Right atrium auricular region (tissue), 2 donors: ENCODE measurements at regions not wholly inside any gene's neighbourhood (a gene's known extent, or its start where the extent isn't known, plus 50 kb on each side); places are given as distances from the start of the nearest gene placed in this dataset.
"Not testable (repeated sequence)": the region's sequence is repeated elsewhere in the genome, so short reads cannot be mapped to it uniquely, and the experiment has no call there.

Source experiments
- DNase-seq: peaks from one replicate; pipeline ENCODE4 v3.0.0-alpha.2; 2019; ENCODE audit warnings: low spot score
- H3K27ac ChIP-seq, 2 donors: fragments of 200-600 bp; sonication (generic); 1 replicate in 1 of 2; 2 replicates in 1 of 2; pipeline ENCODE4 v1.5.1; 2016 to 2019
- H3K27me3 ChIP-seq, 2 donors: fragments of 200-600 bp; sonication (generic); one replicate each; pipeline versions ENCODE4 v1.5.1 to v1.6.0; 2017 to 2019
- H3K36me3 ChIP-seq: fragments of 200-600 bp; sonication (generic); one replicate; pipeline ENCODE4 v1.5.1; 2016
- H3K4me1 ChIP-seq, 2 donors: fragments of 200-600 bp; sonication (generic); one replicate each; pipeline versions ENCODE4 v1.5.1 to v1.6.0; 2017 to 2019
- H3K4me3 ChIP-seq, 2 donors: fragments of 200-600 bp; sonication (generic); 1 replicate in 1 of 2; 2 replicates in 1 of 2; pipeline ENCODE4 v1.5.1; 2017 to 2019; ENCODE audit warnings: mild to moderate bottlenecking in 1 of 2, moderate library complexity in 1 of 2
- H3K9me3 ChIP-seq, 2 donors: fragments of 200-600 bp; sonication (generic); one replicate each; pipeline ENCODE4 v1.5.1; 2019
- TF ChIP-seq, protein P1 (sequence below), 2 donors: fragments of 200-600 bp; sonication (generic); IDR thresholded peaks; one replicate each; pipeline ENCODE4 v1.5.1; 2019; ENCODE audit warnings: antibody characterized with exemption in 2 of 2

DNA sequence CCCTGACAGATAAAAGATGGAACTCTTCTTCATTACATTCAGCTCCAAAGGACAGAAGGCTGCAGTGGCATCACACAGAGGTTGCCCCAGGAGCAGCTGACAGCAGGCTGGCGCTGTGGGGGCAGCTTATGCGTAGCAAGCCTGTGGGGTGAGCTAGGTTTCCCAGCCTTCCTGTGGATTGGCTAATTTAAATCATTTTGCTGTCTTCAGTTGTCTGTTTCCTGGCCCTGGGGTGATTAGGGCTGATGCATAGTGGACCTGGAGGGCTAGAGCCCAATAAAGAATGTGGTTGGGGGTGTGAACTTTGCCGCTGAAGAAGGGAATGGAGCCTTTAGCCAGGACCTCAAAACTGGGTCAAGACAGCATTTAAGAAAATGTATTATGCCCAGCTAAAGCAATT, 1038.0 kb downstream of the SOCS6 start:
- no peaks in the 10 kb centered on the region for H3K36me3 ChIP-seq
- no peak overlapping the region for H3K27ac ChIP-seq
- DNase-seq: no peak
- TF ChIP-seq, protein P1, sequence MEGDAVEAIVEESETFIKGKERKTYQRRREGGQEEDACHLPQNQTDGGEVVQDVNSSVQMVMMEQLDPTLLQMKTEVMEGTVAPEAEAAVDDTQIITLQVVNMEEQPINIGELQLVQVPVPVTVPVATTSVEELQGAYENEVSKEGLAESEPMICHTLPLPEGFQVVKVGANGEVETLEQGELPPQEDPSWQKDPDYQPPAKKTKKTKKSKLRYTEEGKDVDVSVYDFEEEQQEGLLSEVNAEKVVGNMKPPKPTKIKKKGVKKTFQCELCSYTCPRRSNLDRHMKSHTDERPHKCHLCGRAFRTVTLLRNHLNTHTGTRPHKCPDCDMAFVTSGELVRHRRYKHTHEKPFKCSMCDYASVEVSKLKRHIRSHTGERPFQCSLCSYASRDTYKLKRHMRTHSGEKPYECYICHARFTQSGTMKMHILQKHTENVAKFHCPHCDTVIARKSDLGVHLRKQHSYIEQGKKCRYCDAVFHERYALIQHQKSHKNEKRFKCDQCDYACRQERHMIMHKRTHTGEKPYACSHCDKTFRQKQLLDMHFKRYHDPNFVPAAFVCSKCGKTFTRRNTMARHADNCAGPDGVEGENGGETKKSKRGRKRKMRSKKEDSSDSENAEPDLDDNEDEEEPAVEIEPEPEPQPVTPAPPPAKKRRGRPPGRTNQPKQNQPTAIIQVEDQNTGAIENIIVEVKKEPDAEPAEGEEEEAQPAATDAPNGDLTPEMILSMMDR (IDR thresholded peaks at IDR 0.05): no peak
- no peaks in the 10 kb centered on the region for H3K4me1 ChIP-seq
- no peaks in the 10 kb centered on the region for H3K27me3 ChIP-seq
- H3K4me3 ChIP-seq: no peak overlapping the region
- no peaks in the 10 kb centered on the region for H3K9me3 ChIP-seq

DNA sequence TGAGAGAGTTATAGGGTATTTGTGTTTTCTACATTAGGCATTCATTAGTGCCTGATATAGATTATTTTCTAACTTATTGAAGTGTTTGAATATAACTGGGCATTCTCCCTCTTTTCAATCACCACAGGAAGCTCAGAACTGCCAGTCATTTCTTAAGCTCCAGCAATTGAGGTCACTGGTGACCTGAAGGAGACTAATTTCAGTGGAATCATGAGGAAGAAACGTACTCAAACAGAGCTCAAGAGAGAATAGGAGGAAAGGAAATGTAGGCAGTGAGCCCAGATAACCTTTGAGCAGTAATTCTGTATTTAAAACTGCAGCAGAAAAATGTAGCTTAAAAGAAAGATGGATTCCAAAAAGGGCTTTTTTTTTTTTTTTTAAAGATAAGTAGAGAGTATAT, 1035.5 kb downstream of the SOCS6 start:
- DNase-seq: no peak
- Histone ChIP-seq H3K27me3 (no peaks in the 10 kb centered on the region), H3K4me3 (no peak overlapping the region), H3K27ac (no peak overlapping the region), H3K9me3 (no peaks in the 10 kb centered on the region), H3K36me3 (no peaks in the 10 kb centered on the region), H3K4me1 (no peaks in the 10 kb centered on the region)
- TF ChIP-seq, protein P1 (IDR thresholded peaks at IDR 0.05): no peak

- no peaks in the 10 kb centered on the region for H3K27me3 ChIP-seq
- no peak overlapping the region for H3K27ac ChIP-seq
- H3K9me3 ChIP-seq: no peaks in the 10 kb centered on the region
- no peak for DNase-seq
- no peaks in the 10 kb centered on the region for H3K36me3 ChIP-seq
- no peak overlapping the region for H3K4me3 ChIP-seq
- TF ChIP-seq, protein P1 (IDR thresholded peaks at IDR 0.05): no peak
- H3K4me1 ChIP-seq: no peaks in the 10 kb centered on the region
Observed at GRCh38 chr18:71322201-71322600, 1033.4 kb downstream of the SOCS6 start.

GRCh38 chr18:71321319-71321718, 1032.5 kb downstream of the SOCS6 start:
- Histone ChIP-seq H3K4me3 (no peak overlapping the region), H3K9me3 (no peaks in the 10 kb centered on the region), H3K36me3 (no peaks in the 10 kb centered on the region), H3K4me1 (no peaks in the 10 kb centered on the region), H3K27ac (no peak overlapping the region), H3K27me3 (no peaks in the 10 kb centered on the region)
- TF ChIP-seq, protein P1 (IDR thresholded peaks at IDR 0.05): no peak
- DNase-seq: no peak

- H3K9me3 ChIP-seq: no peaks in the 10 kb centered on the region
- TF ChIP-seq, protein P1 (IDR thresholded peaks at IDR 0.05): no peak
- H3K4me1 ChIP-seq: no peaks in the 10 kb centered on the region
- no peak overlapping the region for H3K4me3 ChIP-seq
- no peak for DNase-seq
- H3K27me3 ChIP-seq: no peaks in the 10 kb centered on the region
- H3K36me3 ChIP-seq: no peaks in the 10 kb centered on the region
- no peak overlapping the region for H3K27ac ChIP-seq
Observed at GRCh38 chr18:71304856-71305255, 1016.0 kb downstream of the SOCS6 start.

DNA sequence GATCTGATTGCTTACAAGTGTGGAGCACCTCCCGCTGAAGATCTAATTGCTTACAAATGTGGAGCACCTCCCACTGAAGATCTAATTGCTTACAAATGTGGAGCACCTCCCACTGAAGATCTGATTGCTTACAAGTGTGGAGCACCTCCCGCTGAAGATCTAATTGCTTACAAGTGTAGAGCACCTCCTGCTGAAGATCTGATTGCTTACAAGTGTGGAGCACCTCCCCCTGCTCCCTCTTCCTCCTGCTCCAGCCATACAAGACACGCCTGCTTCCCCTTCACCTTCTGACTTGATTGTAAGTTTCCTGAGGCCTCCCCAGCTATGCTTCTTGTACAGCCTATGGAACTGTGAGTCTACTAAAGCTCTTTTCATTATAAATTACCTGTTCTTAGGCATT, 1014.9 kb downstream of the SOCS6 start:
- not testable (repeated sequence) for DNase-seq, H3K4me3 ChIP-seq, H3K9me3 ChIP-seq, H3K4me1 ChIP-seq, H3K36me3 ChIP-seq, H3K27ac ChIP-seq, H3K27me3 ChIP-seq
